ENCODE measurements at regions not wholly inside any gene's neighbourhood (a gene's known extent, or its start where the extent isn't known, plus 50 kb on each side); places are given as distances from the start of the nearest gene placed in this dataset.
"Not testable (repeated sequence)": the region's sequence is repeated elsewhere in the genome, so short reads cannot be mapped to it uniquely, and the experiment has no call there.

DNA sequence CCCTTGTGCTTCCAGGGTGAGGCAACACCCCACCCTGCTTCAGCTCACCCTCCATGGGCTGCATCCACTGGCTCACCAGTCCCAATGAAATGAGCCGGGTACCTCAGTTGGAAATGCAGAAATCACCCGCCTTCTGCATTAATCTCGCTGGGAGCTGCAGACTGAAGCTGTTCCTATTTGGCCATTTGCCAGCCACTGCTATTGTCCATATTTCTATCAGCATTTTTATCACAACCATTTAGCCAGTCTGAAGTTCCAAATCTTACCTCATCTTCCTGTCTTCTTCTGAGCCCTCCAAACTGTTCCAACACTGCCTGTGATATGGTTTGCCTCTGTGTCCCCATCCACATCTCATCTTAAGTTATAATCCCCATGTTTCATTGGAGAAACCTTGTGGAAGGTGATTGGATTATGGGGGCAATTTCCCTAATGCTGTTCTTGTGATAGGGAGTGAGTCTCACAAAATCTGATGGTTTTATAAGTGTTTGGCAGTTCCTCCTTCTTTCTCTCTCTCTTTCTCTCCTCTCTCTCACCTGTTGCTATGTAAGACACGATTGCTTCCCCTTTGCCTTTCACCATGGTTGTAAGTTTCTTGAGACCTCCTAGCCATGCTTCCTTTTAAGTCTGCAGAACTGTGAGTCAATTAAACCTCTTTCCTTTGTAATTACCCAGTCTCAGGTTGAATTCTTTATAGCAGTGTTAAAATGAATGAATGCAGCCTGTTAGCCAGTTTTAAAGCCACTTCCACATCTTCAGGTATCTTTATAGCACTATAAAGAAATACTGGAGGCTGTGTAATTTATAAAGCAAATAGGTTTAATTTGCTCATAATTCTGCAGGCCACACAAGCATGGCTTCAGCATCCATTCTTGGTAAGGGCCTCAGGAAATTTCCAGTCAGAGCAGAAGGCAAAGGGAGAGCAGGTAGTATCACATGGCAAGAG is 203.5 kb downstream of the FCRL5 start:
- H3K4me1 ChIP-seq (ENCODE audit: insufficient read depth, low read length), result no peaks in the 10 kb centered on the region
- no peaks in the 10 kb centered on the region for H3K27me3 ChIP-seq (ENCODE audit: insufficient read depth, low read length)
- H3K9ac ChIP-seq (ENCODE audit: low read length), result no peak overlapping the region
- H3K4me3 ChIP-seq (ENCODE audit: insufficient read depth, low read depth, low read length), result no peak overlapping the region
- H3K4me2 ChIP-seq (ENCODE audit: low read length), result no peak overlapping the region
- no peaks in the 10 kb centered on the region for H3K9me3 ChIP-seq (ENCODE audit: insufficient read depth, low read depth, low read length)
- peaks cover 10% of the 10 kb centered on the region for H3K9me3 Mint-ChIP-seq (ENCODE audit: unreplicated experiment)
- H3K27me3 Mint-ChIP-seq (ENCODE audit: low read depth, unreplicated experiment), result peaks cover 14% of the 10 kb centered on the region
- no peak overlapping the region for H2AFZ ChIP-seq (ENCODE audit: low read depth, low read length)
- H3K27ac ChIP-seq (ENCODE audit: low read depth, low read length), result no peak overlapping the region
- no peaks in the 10 kb centered on the region for H3K79me2 ChIP-seq (ENCODE audit: insufficient read depth, low read length)
- no peak for DNase-seq (ENCODE audit: low read depth)
- H3K27ac Mint-ChIP-seq (ENCODE audit: unreplicated experiment), result no peak overlapping the region
- no peak overlapping the region for H3K4me3 Mint-ChIP-seq (ENCODE audit: unreplicated experiment)
- no peak for FAIRE-seq
- H4K20me1 ChIP-seq (ENCODE audit: insufficient read depth, low read length), result no peaks in the 10 kb centered on the region
- H3K4me1 Mint-ChIP-seq (ENCODE audit: low read depth, unreplicated experiment), result no peaks in the 10 kb centered on the region
- H3K36me3 Mint-ChIP-seq (ENCODE audit: low read depth, unreplicated experiment), result no peaks in the 10 kb centered on the region
- TF ChIP-seq EZH2 (IDR thresholded peaks at IDR 0.05; ENCODE audit: insufficient read depth, low read length) (no peak), CTCF (IDR thresholded peaks at IDR 0.05; ENCODE audit: insufficient read depth, low read depth, low read length) (no peak)
- no peaks in the 10 kb centered on the region for H3K36me3 ChIP-seq (ENCODE audit: insufficient read depth, low read length)

- Histone ChIP-seq H3K27ac (ENCODE audit: low read depth, low read length) (no peak overlapping the region), H3K27me3 (ENCODE audit: insufficient read depth, low read length) (no peaks in the 10 kb centered on the region), H3K4me1 (ENCODE audit: insufficient read depth, low read length) (no peaks in the 10 kb centered on the region), H2AFZ (ENCODE audit: low read depth, low read length) (no peak overlapping the region), H3K4me3 (ENCODE audit: insufficient read depth, low read depth, low read length) (no peak overlapping the region), H3K9ac (ENCODE audit: low read length) (no peak overlapping the region), H3K79me2 (ENCODE audit: insufficient read depth, low read length) (no peaks in the 10 kb centered on the region), H3K9me3 (ENCODE audit: insufficient read depth, low read depth, low read length) (no peaks in the 10 kb centered on the region), H3K36me3 (ENCODE audit: insufficient read depth, low read length) (no peaks in the 10 kb centered on the region), H4K20me1 (ENCODE audit: insufficient read depth, low read length) (no peaks in the 10 kb centered on the region), H3K4me2 (ENCODE audit: low read length) (no peak overlapping the region)
- TF ChIP-seq EZH2 (IDR thresholded peaks at IDR 0.05; ENCODE audit: insufficient read depth, low read length) (no peak), CTCF (IDR thresholded peaks at IDR 0.05; ENCODE audit: insufficient read depth, low read depth, low read length) (no peak)
- Mint-ChIP-seq H3K9me3 (ENCODE audit: unreplicated experiment) (peaks cover 10% of the 10 kb centered on the region), H3K4me1 (ENCODE audit: low read depth, unreplicated experiment) (no peaks in the 10 kb centered on the region), H3K27me3 (ENCODE audit: low read depth, unreplicated experiment) (peaks cover 8% of the 10 kb centered on the region), H3K36me3 (ENCODE audit: low read depth, unreplicated experiment) (no peaks in the 10 kb centered on the region), H3K27ac (ENCODE audit: unreplicated experiment) (no peak overlapping the region), H3K4me3 (ENCODE audit: unreplicated experiment) (no peak overlapping the region)
- FAIRE-seq (no peak), DNase-seq (ENCODE audit: low read depth) (no peak)
These were observed 204.8 kb downstream of the FCRL5 start for GRCh38 chr1:157347506-157347905.

- FAIRE-seq; H3K27me3 ChIP-seq (ENCODE audit: insufficient read depth, low read length); H3K4me2 ChIP-seq (ENCODE audit: low read length); H3K36me3 Mint-ChIP-seq (ENCODE audit: low read depth, unreplicated experiment); H3K9me3 ChIP-seq (ENCODE audit: insufficient read depth, low read depth, low read length); DNase-seq (ENCODE audit: low read depth); H3K79me2 ChIP-seq (ENCODE audit: insufficient read depth, low read length); H4K20me1 ChIP-seq (ENCODE audit: insufficient read depth, low read length); H3K27me3 Mint-ChIP-seq (ENCODE audit: low read depth, unreplicated experiment); H3K27ac Mint-ChIP-seq (ENCODE audit: unreplicated experiment); H3K36me3 ChIP-seq (ENCODE audit: insufficient read depth, low read length); H3K9ac ChIP-seq (ENCODE audit: low read length); H3K4me3 Mint-ChIP-seq (ENCODE audit: unreplicated experiment); H3K4me1 Mint-ChIP-seq (ENCODE audit: low read depth, unreplicated experiment); H3K9me3 Mint-ChIP-seq (ENCODE audit: unreplicated experiment); H3K27ac ChIP-seq (ENCODE audit: low read depth, low read length); H3K4me3 ChIP-seq (ENCODE audit: insufficient read depth, low read depth, low read length); H2AFZ ChIP-seq (ENCODE audit: low read depth, low read length); H3K4me1 ChIP-seq (ENCODE audit: insufficient read depth, low read length): not testable (repeated sequence)
These were observed 199.6 kb upstream of the ETV3 start for GRCh38 chr1:157337785-157338184.
